SJSA1 (cell line): ENCODE measurements at regions not wholly inside any gene's neighbourhood (a gene's known extent, or its start where the extent isn't known, plus 50 kb on each side); places are given as distances from the start of the nearest gene placed in this dataset.

Experiments
- DNase-seq, 2 experiments: peaks; one replicate each; pipeline ENCODE4 v3.0.0-alpha.2; 2015 to 2020; ENCODE audit warnings: low spot score in 2 of 2, low read depth in 1 of 2
- H3K27ac ChIP-seq: fragments of 250-450 bp; sonication (Bioruptor Pico); 2 replicates; pipeline ENCODE4 v1.5.1; 2020; ENCODE audit warnings: mild to moderate bottlenecking, moderate library complexity
- H3K27me3 ChIP-seq: fragments of 250-450 bp; sonication (Bioruptor Pico); replicated peaks from 2 replicates; pipeline ENCODE4 v1.5.1; 2020; ENCODE audit warnings: mild to moderate bottlenecking, moderate library complexity
- H3K36me3 ChIP-seq: fragments of 250-450 bp; sonication (Bioruptor Pico); 2 replicates; pipeline ENCODE4 v1.5.1; 2020; ENCODE audit warnings: mild to moderate bottlenecking
- H3K4me1 ChIP-seq: fragments of 250-450 bp; sonication (Bioruptor Pico); replicated peaks from 2 replicates; pipeline ENCODE4 v1.6.1; 2021; ENCODE audit warnings: mild to moderate bottlenecking
- H3K4me3 ChIP-seq: fragments of 250-450 bp; sonication (Bioruptor Pico); 2 replicates; pipeline ENCODE4 v1.5.1; 2020; ENCODE audit warnings: mild to moderate bottlenecking
- H3K9me3 ChIP-seq: fragments of 250-450 bp; sonication (Bioruptor Pico); replicated peaks from 2 replicates; pipeline ENCODE4 v1.5.1; 2020; ENCODE audit warnings: mild to moderate bottlenecking

GRCh38 chr5:143740956-143741355 is 71.0 kb upstream of the HMHB1 start:
- no peaks in the 10 kb centered on the region for H3K9me3 ChIP-seq
- H3K4me1 ChIP-seq: 0 out of 2 replicates have a peak, but pooled peaks cover 3% of the 10 kb centered on the region
- H3K4me3 ChIP-seq: no peak overlapping the region
- H3K27me3 ChIP-seq: no peaks in the 10 kb centered on the region
- DNase-seq: no peak
- no peak overlapping the region for H3K27ac ChIP-seq
- no peaks in the 10 kb centered on the region for H3K36me3 ChIP-seq

GRCh38 chr5:143739746-143740145 is 72.2 kb upstream of the HMHB1 start:
- DNase-seq: no peak
- Histone ChIP-seq H3K36me3 (no peaks in the 10 kb centered on the region), H3K27me3 (no peaks in the 10 kb centered on the region), H3K4me3 (no peak overlapping the region), H3K27ac (no peak overlapping the region), H3K4me1 (0 out of 2 replicates have a peak, but pooled peaks cover 3% of the 10 kb centered on the region), H3K9me3 (no peaks in the 10 kb centered on the region)

GRCh38 chr5:143738417-143739401 is 73.3 kb upstream of the HMHB1 start:
- H3K4me3 ChIP-seq: no peak overlapping the region
- no peaks in the 10 kb centered on the region for H3K9me3 ChIP-seq
- H3K36me3 ChIP-seq: no peaks in the 10 kb centered on the region
- no peak overlapping the region for H3K27ac ChIP-seq
- no peaks in the 10 kb centered on the region for H3K27me3 ChIP-seq
- DNase-seq: no peak
- 0 out of 2 replicates have a peak, but pooled peaks cover 3% of the 10 kb centered on the region for H3K4me1 ChIP-seq

- no peak for DNase-seq
- no peak overlapping the region for H3K27ac ChIP-seq
- no peaks in the 10 kb centered on the region for H3K36me3 ChIP-seq
- no peak overlapping the region for H3K4me3 ChIP-seq
- H3K27me3 ChIP-seq: no peaks in the 10 kb centered on the region
- H3K4me1 ChIP-seq: no peaks in the 10 kb centered on the region
- no peaks in the 10 kb centered on the region for H3K9me3 ChIP-seq
Observed at GRCh38 chr5:143737062-143737461, 74.9 kb upstream of the HMHB1 start.

GRCh38 chr5:143734456-143734780 is 77.5 kb upstream of the HMHB1 start:
- Histone ChIP-seq H3K9me3 (no peaks in the 10 kb centered on the region), H3K36me3 (no peaks in the 10 kb centered on the region), H3K4me1 (no peaks in the 10 kb centered on the region), H3K27me3 (no peaks in the 10 kb centered on the region), H3K4me3 (no peak overlapping the region), H3K27ac (no peak overlapping the region)
- no peak for DNase-seq

- Histone ChIP-seq H3K9me3 (no peaks in the 10 kb centered on the region), H3K27ac (no peak overlapping the region), H3K36me3 (no peaks in the 10 kb centered on the region), H3K4me1 (no peaks in the 10 kb centered on the region), H3K27me3 (no peaks in the 10 kb centered on the region), H3K4me3 (no peak overlapping the region)
- no peak for DNase-seq
Observed at GRCh38 chr5:143733665-143734455, 78.1 kb upstream of the HMHB1 start.

- no peaks in the 10 kb centered on the region for H3K4me1 ChIP-seq
Observed at GRCh38 chr5:143732402-143732801, 79.6 kb upstream of the HMHB1 start.

GRCh38 chr5:143730112-143730801 is 81.7 kb upstream of the HMHB1 start:
- DNase-seq: no peak
- no peak overlapping the region for H3K4me3 ChIP-seq
- H3K27me3 ChIP-seq: no peaks in the 10 kb centered on the region
- H3K9me3 ChIP-seq: 0 out of 2 replicates have a peak, but pooled peaks cover 4% of the 10 kb centered on the region
- H3K4me1 ChIP-seq: no peaks in the 10 kb centered on the region
- H3K27ac ChIP-seq: no peak overlapping the region
- H3K36me3 ChIP-seq: no peaks in the 10 kb centered on the region

More at GRCh38 chr5:143732402-143732801, 79.6 kb upstream of the HMHB1 start:
- no peak for DNase-seq
- no peaks in the 10 kb centered on the region for H3K27me3 ChIP-seq
- H3K4me3 ChIP-seq: no peak overlapping the region
- H3K27ac ChIP-seq: no peak overlapping the region
- no peaks in the 10 kb centered on the region for H3K36me3 ChIP-seq
- H3K9me3 ChIP-seq: no peaks in the 10 kb centered on the region

- Histone ChIP-seq H3K4me1 (no peaks in the 10 kb centered on the region), H3K4me3 (no peak overlapping the region), H3K36me3 (no peaks in the 10 kb centered on the region), H3K27me3 (no peaks in the 10 kb centered on the region), H3K27ac (no peak overlapping the region), H3K9me3 (0 out of 2 replicates have a peak, but pooled peaks cover 4% of the 10 kb centered on the region)
- no peak for DNase-seq
Observed at GRCh38 chr5:143729334-143729946, 82.5 kb upstream of the HMHB1 start.

GRCh38 chr5:143723159-143723558 is 88.8 kb upstream of the HMHB1 start:
- H3K27ac ChIP-seq: no peak overlapping the region
- no peak for DNase-seq
- H3K4me3 ChIP-seq: no peak overlapping the region
- H3K27me3 ChIP-seq: no peaks in the 10 kb centered on the region
- no peaks in the 10 kb centered on the region for H3K36me3 ChIP-seq
- no peaks in the 10 kb centered on the region for H3K4me1 ChIP-seq
- H3K9me3 ChIP-seq: 0 out of 2 replicates have a peak, but pooled peaks cover 4% of the 10 kb centered on the region

GRCh38 chr5:143721925-143722324 is 90.0 kb upstream of the HMHB1 start:
- no peaks in the 10 kb centered on the region for H3K27me3 ChIP-seq
- DNase-seq: no peak

GRCh38 chr5:143720689-143721088 is 91.3 kb upstream of the HMHB1 start:
- no peak overlapping the region for H3K4me3 ChIP-seq
- H3K27ac ChIP-seq: no peak overlapping the region
- H3K27me3 ChIP-seq: no peaks in the 10 kb centered on the region
- no peaks in the 10 kb centered on the region for H3K9me3 ChIP-seq
- H3K36me3 ChIP-seq: no peaks in the 10 kb centered on the region
- DNase-seq: no peak
- peaks cover 10% of the 10 kb centered on the region for H3K4me1 ChIP-seq

More at GRCh38 chr5:143721925-143722324, 90.0 kb upstream of the HMHB1 start:
- Histone ChIP-seq H3K4me3 (no peak overlapping the region), H3K36me3 (no peaks in the 10 kb centered on the region), H3K9me3 (0 out of 2 replicates have a peak, but pooled peaks cover 4% of the 10 kb centered on the region), H3K4me1 (peaks cover 10% of the 10 kb centered on the region), H3K27ac (no peak overlapping the region)

GRCh38 chr5:143717400-143717799 is 94.6 kb upstream of the HMHB1 start:
- Histone ChIP-seq H3K27ac (no peak overlapping the region), H3K27me3 (no peaks in the 10 kb centered on the region), H3K4me3 (no peak overlapping the region), H3K4me1 (peaks cover 18% of the 10 kb centered on the region), H3K36me3 (no peaks in the 10 kb centered on the region), H3K9me3 (no peaks in the 10 kb centered on the region)
- DNase-seq: no peak
